ENCODE measurements at regions not wholly inside any gene's neighbourhood (a gene's known extent, or its start where the extent isn't known, plus 50 kb on each side); places are given as distances from the start of the nearest gene placed in this dataset.
A peak's percentile ranks its signal among the peaks of the same experiment; 100 is the strongest.

GRCh38 chr1:99445071-99445470, 180.8 kb downstream of the PLPPR4 start:
- DNase-seq = no peak

GRCh38 chr1:99445486-99445885, 181.2 kb downstream of the PLPPR4 start:
- no peak for DNase-seq

GRCh38 chr1:99447721-99448120, 183.4 kb downstream of the PLPPR4 start:
- no peak for DNase-seq

- no peak for DNase-seq
These were observed 190.2 kb upstream of the PALMD start for GRCh38 chr1:99455760-99456159.

GRCh38 chr1:99456536-99456935, 189.4 kb upstream of the PALMD start:
- no peak for DNase-seq

- no peak for DNase-seq
These were observed 188.3 kb upstream of the PALMD start for GRCh38 chr1:99457381-99458165.

GRCh38 chr1:99461499-99461898, 184.4 kb upstream of the PALMD start:
- no peak for DNase-seq

GRCh38 chr1:99464738-99465137, 181.2 kb upstream of the PALMD start:
- DNase-seq = no peak

GRCh38 chr1:99465176-99465900, 180.6 kb upstream of the PALMD start:
- no peak for DNase-seq

GRCh38 chr1:99467645-99468044, 178.3 kb upstream of the PALMD start:
- DNase-seq = no peak

- DNase-seq = no peak
These were observed 176.4 kb upstream of the PALMD start for GRCh38 chr1:99469550-99469971.

- no peak for DNase-seq
These were observed 173.0 kb upstream of the PALMD start for GRCh38 chr1:99472893-99473292.

- DNase-seq = no peak
These were observed 171.5 kb upstream of the PALMD start for GRCh38 chr1:99474350-99474893.

GRCh38 chr1:99476058-99476457, 169.9 kb upstream of the PALMD start:
- DNase-seq = no peak

- peak; percentile 2 for DNase-seq
These were observed 164.4 kb upstream of the PALMD start for GRCh38 chr1:99481391-99481996.

- no peak for DNase-seq
These were observed 163.6 kb upstream of the PALMD start for GRCh38 chr1:99482286-99482685.

- DNase-seq = no peak
These were observed 163.2 kb upstream of the PALMD start for GRCh38 chr1:99482750-99483149.

GRCh38 chr1:99490031-99490430, 155.9 kb upstream of the PALMD start:
- no peak for DNase-seq

GRCh38 chr1:99496067-99496466, 149.8 kb upstream of the PALMD start:
- no peak for DNase-seq

- no peak for DNase-seq
These were observed 148.2 kb upstream of the PALMD start for GRCh38 chr1:99497690-99498089.

- DNase-seq = no peak
These were observed 145.4 kb upstream of the PALMD start for GRCh38 chr1:99500541-99500940.

- no peak for DNase-seq
These were observed 144.0 kb upstream of the PALMD start for GRCh38 chr1:99501871-99502270.

- DNase-seq = no peak
These were observed 143.5 kb upstream of the PALMD start for GRCh38 chr1:99502400-99502799.

GRCh38 chr1:99503276-99503747, 142.6 kb upstream of the PALMD start:
- DNase-seq = no peak
